Naive B cell (primary cell): ENCODE measurements at regions not wholly inside any gene's neighbourhood (a gene's known extent, or its start where the extent isn't known, plus 50 kb on each side); places are given as distances from the start of the nearest gene placed in this dataset.

Experiments used
- ATAC-seq, 2 donors: fragments of 150-1000 bp; cut with Tn5 transposase; 2 replicates each; pipeline ENCODE4 v1.10.0; 2021; ENCODE audit warnings: low read depth in 2 of 2, mild to moderate bottlenecking in 2 of 2, moderate library complexity in 2 of 2
- DNase-seq: peaks from one replicate; pipeline ENCODE4 v3.0.0; 2022
- H3K27ac Mint-ChIP-seq, 6 donors: one replicate each; pipeline ENCODE4 v1.8.0; 2020 to 2022; ENCODE audit warnings: mild to moderate bottlenecking in 6 of 6, mixed read lengths in 6 of 6, moderate library complexity in 5 of 6, inconsistent platforms in 2 of 6
- H3K27me3 Mint-ChIP-seq, 3 donors: one replicate each; pipeline ENCODE4 v1.8.0; 2021 to 2022; ENCODE audit warnings: mixed read lengths in 3 of 3, mild to moderate bottlenecking in 1 of 3
- H3K36me3 Mint-ChIP-seq, 2 donors: one replicate each; pipeline ENCODE4 v1.8.0; 2020 to 2022; ENCODE audit warnings: mixed read lengths in 2 of 2, inconsistent platforms in 1 of 2, mild to moderate bottlenecking in 1 of 2
- H3K4me1 Mint-ChIP-seq, 3 donors: one replicate each; pipeline ENCODE4 v1.8.0; 2020 to 2022; ENCODE audit warnings: mixed read lengths in 3 of 3, inconsistent platforms in 1 of 3, mild to moderate bottlenecking in 1 of 3, moderate library complexity in 1 of 3
- H3K4me3 Mint-ChIP-seq, 8 donors: one replicate each; pipeline ENCODE4 v1.8.0; 2020 to 2022; ENCODE audit warnings: mild to moderate bottlenecking in 8 of 8, mixed read lengths in 8 of 8, moderate library complexity in 8 of 8, inconsistent platforms in 2 of 8
- H3K9me3 Mint-ChIP-seq, 7 donors: one replicate each; pipeline ENCODE4 v1.8.0; 2020 to 2022; ENCODE audit warnings: mixed read lengths in 7 of 7, mild to moderate bottlenecking in 5 of 7, inconsistent platforms in 2 of 7, moderate library complexity in 1 of 7

GRCh38 chr5:96070622-96071225 is 109.1 kb upstream of the ELL2 start:
- Mint-ChIP-seq H3K9me3 (no peaks in the 10 kb centered on the region), H3K27ac (peak overlapping the region in 1 of 6 donors; percentile 36), H3K27me3 (no peaks in the 10 kb centered on the region), H3K36me3 (no peaks in the 10 kb centered on the region), H3K4me1 (no peaks in the 10 kb centered on the region), H3K4me3 (peak overlapping the region in 1 of 8 donors; percentile 17)
- DNase-seq, result no peak
- ATAC-seq, result no peak

GRCh38 chr5:96067894-96068614 is 106.4 kb upstream of the ELL2 start:
- H3K4me3 Mint-ChIP-seq, result no peak overlapping the region
- H3K4me1 Mint-ChIP-seq, result no peaks in the 10 kb centered on the region
- ATAC-seq (no peak), DNase-seq (no peak)
- H3K36me3 Mint-ChIP-seq, result no peaks in the 10 kb centered on the region
- no peak overlapping the region for H3K27ac Mint-ChIP-seq
- no peaks in the 10 kb centered on the region for H3K27me3 Mint-ChIP-seq
- no peaks in the 10 kb centered on the region for H3K9me3 Mint-ChIP-seq

- Mint-ChIP-seq H3K9me3 (no peaks in the 10 kb centered on the region), H3K4me1 (no peaks in the 10 kb centered on the region), H3K36me3 (no peaks in the 10 kb centered on the region), H3K27me3 (no peaks in the 10 kb centered on the region), H3K4me3 (no peak overlapping the region), H3K27ac (no peak overlapping the region)
- DNase-seq, result no peak
- no peak for ATAC-seq
Observed at GRCh38 chr5:96067251-96067650, 105.6 kb upstream of the ELL2 start.

GRCh38 chr5:96066386-96066719 is 104.7 kb upstream of the ELL2 start:
- H3K27me3 Mint-ChIP-seq, result no peaks in the 10 kb centered on the region
- H3K9me3 Mint-ChIP-seq, result no peaks in the 10 kb centered on the region
- H3K4me1 Mint-ChIP-seq, result no peaks in the 10 kb centered on the region
- no peak overlapping the region for H3K27ac Mint-ChIP-seq
- H3K36me3 Mint-ChIP-seq, result no peaks in the 10 kb centered on the region
- DNase-seq, result no peak
- ATAC-seq, result no peak
- no peak overlapping the region for H3K4me3 Mint-ChIP-seq

- no peaks in the 10 kb centered on the region for H3K36me3 Mint-ChIP-seq
- H3K4me1 Mint-ChIP-seq, result no peaks in the 10 kb centered on the region
- no peak overlapping the region for H3K4me3 Mint-ChIP-seq
- no peaks in the 10 kb centered on the region for H3K9me3 Mint-ChIP-seq
- ATAC-seq (no peak), DNase-seq (no peak)
- no peak overlapping the region for H3K27ac Mint-ChIP-seq
- no peaks in the 10 kb centered on the region for H3K27me3 Mint-ChIP-seq
Observed at GRCh38 chr5:96065685-96066385, 104.2 kb upstream of the ELL2 start.

- Mint-ChIP-seq H3K27ac (no peak overlapping the region), H3K4me1 (no peaks in the 10 kb centered on the region), H3K36me3 (no peaks in the 10 kb centered on the region), H3K4me3 (no peak overlapping the region), H3K9me3 (no peaks in the 10 kb centered on the region), H3K27me3 (no peaks in the 10 kb centered on the region)
- no peak for ATAC-seq
- DNase-seq, result no peak
Observed at GRCh38 chr5:96064877-96065276, 103.2 kb upstream of the ELL2 start.

GRCh38 chr5:96062836-96063235 is 101.2 kb upstream of the ELL2 start:
- Mint-ChIP-seq H3K27me3 (no peaks in the 10 kb centered on the region), H3K4me3 (no peak overlapping the region), H3K9me3 (no peaks in the 10 kb centered on the region), H3K4me1 (no peaks in the 10 kb centered on the region), H3K36me3 (no peaks in the 10 kb centered on the region), H3K27ac (no peak overlapping the region)
- no peak for ATAC-seq
- DNase-seq, result no peak

GRCh38 chr5:96058084-96058483 is 96.4 kb upstream of the ELL2 start:
- DNase-seq (no peak), ATAC-seq (no peak)
- H3K36me3 Mint-ChIP-seq, result no peaks in the 10 kb centered on the region
- H3K27ac Mint-ChIP-seq, result no peak overlapping the region
- no peaks in the 10 kb centered on the region for H3K4me1 Mint-ChIP-seq
- no peak overlapping the region for H3K4me3 Mint-ChIP-seq
- no peaks in the 10 kb centered on the region for H3K27me3 Mint-ChIP-seq
- no peaks in the 10 kb centered on the region for H3K9me3 Mint-ChIP-seq

- peaks cover 0 to 9% (median 4%) of the 10 kb centered on the region in 7 donors for H3K9me3 Mint-ChIP-seq
- no peak overlapping the region for H3K27ac Mint-ChIP-seq
- H3K36me3 Mint-ChIP-seq, result no peaks in the 10 kb centered on the region
- no peak for DNase-seq
- H3K4me1 Mint-ChIP-seq, result no peaks in the 10 kb centered on the region
- H3K27me3 Mint-ChIP-seq, result no peaks in the 10 kb centered on the region
- H3K4me3 Mint-ChIP-seq, result no peak overlapping the region
- no peak for ATAC-seq
Observed at GRCh38 chr5:96054311-96055030, 92.8 kb upstream of the ELL2 start.

- H3K27ac Mint-ChIP-seq, result no peak overlapping the region
- no peaks in the 10 kb centered on the region for H3K36me3 Mint-ChIP-seq
- no peak overlapping the region for H3K4me3 Mint-ChIP-seq
- peaks cover 0 to 9% (median 4%) of the 10 kb centered on the region in 7 donors for H3K9me3 Mint-ChIP-seq
- H3K27me3 Mint-ChIP-seq, result no peaks in the 10 kb centered on the region
- no peak for ATAC-seq
- DNase-seq, result no peak
- H3K4me1 Mint-ChIP-seq, result no peaks in the 10 kb centered on the region
Observed at GRCh38 chr5:96053063-96053735, 91.5 kb upstream of the ELL2 start.

- Mint-ChIP-seq H3K4me3 (no peak overlapping the region), H3K27me3 (no peaks in the 10 kb centered on the region), H3K36me3 (no peaks in the 10 kb centered on the region), H3K27ac (no peak overlapping the region), H3K4me1 (no peaks in the 10 kb centered on the region), H3K9me3 (peaks cover 0 to 9% (median 4%) of the 10 kb centered on the region in 7 donors)
- DNase-seq, result no peak
- no peak for ATAC-seq
Observed at GRCh38 chr5:96052374-96052773, 90.7 kb upstream of the ELL2 start.

GRCh38 chr5:96051401-96051830 is 89.8 kb upstream of the ELL2 start:
- no peak for ATAC-seq
- Mint-ChIP-seq H3K4me3 (no peak overlapping the region), H3K27ac (no peak overlapping the region)

GRCh38 chr5:96050273-96050880 is 88.7 kb upstream of the ELL2 start:
- Mint-ChIP-seq H3K4me3 (no peak overlapping the region), H3K27me3 (peaks cover 0 to 5% (median 0%) of the 10 kb centered on the region in 3 donors), H3K36me3 (no peaks in the 10 kb centered on the region), H3K9me3 (peaks cover 0 to 11% (median 4%) of the 10 kb centered on the region in 7 donors), H3K4me1 (no peaks in the 10 kb centered on the region), H3K27ac (no peak overlapping the region)
- no peak for DNase-seq
- no peak for ATAC-seq

More at GRCh38 chr5:96051401-96051830, 89.8 kb upstream of the ELL2 start:
- Mint-ChIP-seq H3K4me1 (no peaks in the 10 kb centered on the region), H3K27me3 (peaks cover 0 to 4% (median 0%) of the 10 kb centered on the region in 3 donors), H3K36me3 (no peaks in the 10 kb centered on the region), H3K9me3 (peaks cover 0 to 9% (median 4%) of the 10 kb centered on the region in 7 donors)
- no peak for DNase-seq
